Ascending aorta (tissue), 2 donors: ENCODE measurements at regions not wholly inside any gene's neighbourhood (a gene's known extent, or its start where the extent isn't known, plus 50 kb on each side); places are given as distances from the start of the nearest gene placed in this dataset.

Experiments
- DNase-seq, 2 donors: peaks; one replicate each; pipeline ENCODE4 v3.0.0-alpha.2; 2019; ENCODE audit warnings: low spot score in 2 of 2
- H3K27ac ChIP-seq, 2 donors: fragments of 200-600 bp; sonication (generic); one replicate each; pipeline ENCODE4 v1.5.1; 2016 to 2017; ENCODE audit warnings: mild to moderate bottlenecking in 1 of 2
- H3K27me3 ChIP-seq: fragments of 200-600 bp; sonication (generic); one replicate; pipeline ENCODE4 v1.5.1; 2017
- H3K36me3 ChIP-seq, 2 donors: fragments of 200-600 bp; sonication (generic); one replicate each; pipeline ENCODE4 v1.5.1; 2016
- H3K4me1 ChIP-seq, 2 donors: fragments of 200-600 bp; sonication (generic); one replicate each; pipeline ENCODE4 v1.5.1; 2016 to 2017; ENCODE audit warnings: mild to moderate bottlenecking in 1 of 2
- H3K4me3 ChIP-seq, 2 donors: fragments of 200-600 bp; sonication (generic); one replicate each; pipeline ENCODE4 v1.5.1; 2016 to 2017; ENCODE audit warnings: mild to moderate bottlenecking in 1 of 2
- H3K9me3 ChIP-seq, 2 donors: fragments of 200-600 bp; sonication (generic); one replicate each; pipeline ENCODE4 v1.5.1; 2016
- CTCF ChIP-seq, 3 experiments: fragments of 200-600 bp in 2 of 3; fragments of 450-650 bp in 1 of 3; sonication (generic) in 2 of 3; IDR thresholded peaks; one replicate each; pipeline ENCODE4 v1.5.1; 2016 to 2019; ENCODE audit warnings: antibody characterized with exemption in 3 of 3, mild to moderate bottlenecking in 1 of 3, moderate library complexity in 1 of 3
- intact Hi-C: fragments of 100-400 bp; cut with DNase I; formaldehyde crosslinking; loops from one replicate; pipeline ENCODE4 v1.15.1; 2023

DNA sequence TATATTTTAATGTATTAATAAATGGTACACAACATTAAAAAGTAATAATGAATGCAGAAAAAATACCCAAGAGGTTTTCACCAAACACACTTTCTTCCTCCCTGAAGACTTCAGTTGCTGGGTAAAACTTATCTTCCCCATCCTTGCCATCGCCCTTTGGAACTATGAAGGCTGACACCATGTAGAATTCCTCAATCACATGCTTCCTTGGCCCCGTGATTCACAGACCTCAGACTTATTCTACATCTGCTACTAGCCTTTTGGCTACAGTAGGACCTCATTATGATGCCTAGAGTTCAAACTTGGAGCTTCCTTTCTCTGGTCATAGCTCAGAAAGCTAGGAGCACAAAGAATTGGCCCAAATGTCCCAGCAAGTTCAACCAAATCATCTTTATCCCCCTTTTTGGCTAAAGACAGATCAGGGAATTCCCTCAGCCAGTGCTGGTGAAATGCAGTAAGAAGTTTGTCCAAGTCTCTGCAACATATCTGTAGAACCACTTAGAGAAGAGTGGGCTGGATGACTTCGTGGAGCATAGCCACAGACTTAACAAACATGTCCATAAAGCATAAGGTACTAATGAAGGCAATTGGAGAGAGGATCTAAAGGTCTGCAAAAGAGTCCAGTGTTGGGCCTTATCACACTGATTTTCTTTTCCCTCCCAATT lies 253.5 kb downstream of the SEC61B start:
- DNase-seq = no peak
- Histone ChIP-seq H3K36me3 (no peaks in the 10 kb centered on the region), H3K9me3 (no peaks in the 10 kb centered on the region), H3K27ac (no peak overlapping the region), H3K27me3 (no peaks in the 10 kb centered on the region), H3K4me1 (no peaks in the 10 kb centered on the region), H3K4me3 (no peak overlapping the region)
- intact Hi-C loops = no loop called here
- no peak for TF ChIP-seq CTCF (IDR thresholded peaks at IDR 0.05)

- H3K4me3 ChIP-seq = no peak overlapping the region
- no peak for TF ChIP-seq CTCF (IDR thresholded peaks at IDR 0.05)
- H3K27ac ChIP-seq = no peak overlapping the region
- no peaks in the 10 kb centered on the region for H3K27me3 ChIP-seq
- intact Hi-C loops = no loop called here
- H3K36me3 ChIP-seq = no peaks in the 10 kb centered on the region
- H3K4me1 ChIP-seq = no peaks in the 10 kb centered on the region
- no peak for DNase-seq
- H3K9me3 ChIP-seq = no peaks in the 10 kb centered on the region
These were observed 256.5 kb downstream of the SEC61B start for GRCh38 chr9:99478469-99479027.

GRCh38 chr9:99479929-99480328 lies 257.8 kb downstream of the SEC61B start:
- Histone ChIP-seq H3K9me3 (no peaks in the 10 kb centered on the region), H3K27ac (no peak overlapping the region), H3K36me3 (no peaks in the 10 kb centered on the region), H3K27me3 (no peaks in the 10 kb centered on the region), H3K4me1 (no peaks in the 10 kb centered on the region), H3K4me3 (no peak overlapping the region)
- DNase-seq = no peak
- intact Hi-C loops = no loop called here
- no peak for TF ChIP-seq CTCF (IDR thresholded peaks at IDR 0.05)

GRCh38 chr9:99485459-99485858 lies 263.4 kb downstream of the SEC61B start:
- TF ChIP-seq CTCF (IDR thresholded peaks at IDR 0.05) = no peak
- Histone ChIP-seq H3K4me1 (no peaks in the 10 kb centered on the region), H3K9me3 (no peaks in the 10 kb centered on the region), H3K36me3 (no peaks in the 10 kb centered on the region), H3K27me3 (no peaks in the 10 kb centered on the region), H3K4me3 (no peak overlapping the region), H3K27ac (no peak overlapping the region)
- intact Hi-C loops = no loop called here
- no peak for DNase-seq

- H3K27me3 ChIP-seq = no peaks in the 10 kb centered on the region
- H3K4me1 ChIP-seq = no peaks in the 10 kb centered on the region
- no peaks in the 10 kb centered on the region for H3K9me3 ChIP-seq
- H3K4me3 ChIP-seq = no peak overlapping the region
- no peaks in the 10 kb centered on the region for H3K36me3 ChIP-seq
- TF ChIP-seq CTCF (IDR thresholded peaks at IDR 0.05) = no peak
- no peak overlapping the region for H3K27ac ChIP-seq
- intact Hi-C loops = no loop called here
- no peak for DNase-seq
These were observed 264.6 kb downstream of the SEC61B start for GRCh38 chr9:99486684-99487083.
